Epithelial cell of prostate (primary cell): ENCODE measurements at regions not wholly inside any gene's neighbourhood (a gene's known extent, or its start where the extent isn't known, plus 50 kb on each side); places are given as distances from the start of the nearest gene placed in this dataset.

Experiments
- DNase-seq: peaks from one replicate; pipeline ENCODE4 v3.0.0-alpha.2; 2011; ENCODE audit warnings: low read depth, low spot score
- H3K27ac ChIP-seq: fragments of 450-650 bp; 2 replicates; pipeline ENCODE4 v1.5.1; 2017; ENCODE audit warnings: mild to moderate bottlenecking

GRCh38 chr7:46669028-46669427, 748.0 kb upstream of the IGFBP3 start:
- no peak overlapping the region for H3K27ac ChIP-seq
- DNase-seq, result no peak

DNA sequence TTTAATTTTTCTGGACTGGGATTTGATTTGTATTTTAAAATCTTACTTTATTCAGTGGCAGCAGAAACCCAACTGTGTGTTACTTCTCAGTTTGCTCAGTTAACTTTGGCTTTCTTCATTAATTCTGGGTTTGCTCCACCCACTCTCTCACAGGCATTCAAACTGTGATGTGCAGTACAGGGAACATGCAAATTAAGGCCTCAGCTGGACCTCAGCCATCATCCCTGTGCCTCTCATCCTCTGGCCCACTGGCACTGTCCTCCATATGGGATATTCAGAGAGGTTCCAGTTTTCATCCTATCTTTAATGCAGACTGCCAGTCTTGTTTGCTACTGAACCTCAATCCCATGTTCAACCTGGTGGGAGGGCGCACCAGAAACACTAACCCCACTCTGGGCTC, 743.4 kb upstream of the IGFBP3 start:
- H3K27ac ChIP-seq, result no peak overlapping the region
- no peak for DNase-seq

DNA sequence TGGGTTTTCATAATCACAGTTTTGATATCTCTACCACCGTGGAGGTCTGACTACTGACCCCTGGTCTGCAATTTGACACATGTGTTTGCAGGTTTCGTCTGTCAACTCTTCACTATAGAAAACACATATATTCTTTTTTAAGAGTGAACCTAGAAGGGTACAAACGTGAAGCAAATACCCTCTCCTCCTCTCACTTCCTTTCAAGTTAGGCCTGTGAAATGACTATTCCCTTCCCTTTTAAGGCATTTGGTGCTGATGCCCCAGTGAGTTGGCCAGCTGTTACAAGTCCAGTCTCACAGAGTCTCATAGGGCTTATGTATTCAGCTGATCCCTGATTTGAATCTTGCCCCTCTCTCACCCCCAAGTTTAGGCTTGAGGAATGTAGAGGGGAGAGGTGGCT, 742.0 kb upstream of the IGFBP3 start:
- DNase-seq, result no peak
- H3K27ac ChIP-seq, result no peak overlapping the region

- no peak overlapping the region for H3K27ac ChIP-seq
- no peak for DNase-seq
These were observed 740.4 kb upstream of the IGFBP3 start for GRCh38 chr7:46661431-46661830.

DNA sequence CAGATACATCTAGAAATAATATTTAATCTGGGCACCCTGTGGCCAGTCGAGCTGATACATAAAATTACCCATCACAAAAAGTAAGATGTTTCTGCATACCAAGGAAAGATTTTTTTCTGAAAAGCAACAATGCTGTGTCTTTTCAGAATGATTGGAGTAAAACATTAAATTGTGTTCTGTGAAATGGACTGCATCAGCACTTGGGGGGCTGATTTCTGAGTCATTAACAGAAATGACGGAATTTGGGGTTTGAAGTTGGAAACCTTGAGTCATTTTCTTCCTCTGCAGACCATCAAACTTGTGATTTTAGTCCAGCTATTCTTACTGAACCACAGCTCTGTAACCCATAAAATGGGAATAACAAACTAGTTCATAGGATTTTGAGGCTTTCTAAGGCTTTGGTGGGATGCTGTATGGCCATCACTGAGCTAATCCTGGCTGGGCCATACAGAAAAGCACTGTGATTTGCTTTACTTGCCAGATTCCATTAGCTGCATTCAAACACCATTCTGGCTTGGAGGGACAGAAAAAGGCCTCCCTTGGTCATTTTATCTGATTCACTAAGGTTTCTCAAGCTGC, 739.4 kb upstream of the IGFBP3 start:
- DNase-seq, result no peak
- H3K27ac ChIP-seq, result no peak overlapping the region

DNA sequence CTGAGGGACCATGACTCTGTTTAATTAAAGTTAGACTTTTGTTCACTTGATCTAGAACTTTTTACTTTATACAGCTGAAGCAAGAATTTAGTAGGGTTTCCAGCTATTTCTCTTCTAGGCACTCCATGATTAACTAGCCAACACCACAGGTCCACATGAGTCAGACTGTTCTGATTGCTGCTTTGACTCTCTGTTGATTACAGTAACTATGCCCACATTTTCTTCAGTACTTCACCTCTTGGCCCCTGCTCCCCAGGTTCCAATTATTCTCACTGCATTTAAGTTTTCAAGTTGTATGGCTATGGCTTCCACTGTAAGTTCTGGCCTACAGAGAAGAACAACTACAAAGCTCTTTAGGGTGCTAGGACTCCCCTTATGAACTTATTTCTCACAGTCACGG, 737.2 kb upstream of the IGFBP3 start:
- DNase-seq, result no peak
- no peak overlapping the region for H3K27ac ChIP-seq

GRCh38 chr7:46654546-46655443, 733.7 kb upstream of the IGFBP3 start:
- peak; percentile 62 for DNase-seq

DNA sequence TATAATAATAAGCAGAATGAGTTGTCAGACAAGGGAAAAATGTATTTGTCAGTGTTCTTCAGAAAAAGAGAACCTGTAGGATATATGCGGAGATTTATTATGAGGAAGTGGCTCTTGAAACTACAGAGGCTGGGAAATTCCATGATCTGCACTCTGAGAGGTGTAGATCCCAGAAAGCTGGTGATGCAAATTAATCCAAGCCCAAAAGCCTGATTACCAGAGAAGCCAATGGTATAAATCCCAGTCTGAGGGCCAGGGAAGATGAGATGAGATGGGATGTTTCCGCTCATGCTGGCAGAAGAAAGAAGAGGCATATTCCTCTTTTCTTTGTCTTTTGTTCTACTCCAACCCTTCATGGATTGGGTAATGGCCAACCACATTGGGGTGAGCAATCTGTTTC, 732.8 kb upstream of the IGFBP3 start:
- DNase-seq, result no peak
- H3K27ac ChIP-seq, result peak overlapping the region; percentile 62

More at GRCh38 chr7:46654546-46655443, 733.7 kb upstream of the IGFBP3 start:
- H3K27ac ChIP-seq, result peak overlapping the region; percentile 62

- peak overlapping the region; percentile 97 for H3K27ac ChIP-seq
- peak; percentile 18 for DNase-seq
These were observed 731.2 kb upstream of the IGFBP3 start for GRCh38 chr7:46652317-46652716.

- peak overlapping the region; percentile 97 for H3K27ac ChIP-seq
- peak; percentile 99 for DNase-seq
These were observed 730.6 kb upstream of the IGFBP3 start for GRCh38 chr7:46651561-46652088.

DNA sequence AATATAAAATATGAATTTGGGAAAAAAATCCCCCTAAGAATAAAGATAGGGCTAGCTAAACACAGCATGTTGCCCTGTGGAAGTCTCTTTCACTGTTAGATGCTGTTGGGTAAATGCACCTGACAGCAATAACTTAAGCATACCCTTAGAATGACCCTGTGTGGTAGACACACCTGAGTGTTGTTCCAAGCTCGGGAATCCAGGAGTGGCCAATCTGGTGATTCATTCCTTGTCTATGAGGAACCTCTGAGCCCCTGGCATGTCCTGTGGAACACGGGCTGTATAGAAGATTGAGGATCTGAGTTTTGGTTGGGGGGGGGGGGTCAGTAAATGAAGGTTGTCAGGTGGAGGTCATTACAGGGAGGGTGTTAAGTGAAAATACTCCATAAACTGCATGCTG, 730.0 kb upstream of the IGFBP3 start:
- peak overlapping the region; percentile 97 for H3K27ac ChIP-seq

DNA sequence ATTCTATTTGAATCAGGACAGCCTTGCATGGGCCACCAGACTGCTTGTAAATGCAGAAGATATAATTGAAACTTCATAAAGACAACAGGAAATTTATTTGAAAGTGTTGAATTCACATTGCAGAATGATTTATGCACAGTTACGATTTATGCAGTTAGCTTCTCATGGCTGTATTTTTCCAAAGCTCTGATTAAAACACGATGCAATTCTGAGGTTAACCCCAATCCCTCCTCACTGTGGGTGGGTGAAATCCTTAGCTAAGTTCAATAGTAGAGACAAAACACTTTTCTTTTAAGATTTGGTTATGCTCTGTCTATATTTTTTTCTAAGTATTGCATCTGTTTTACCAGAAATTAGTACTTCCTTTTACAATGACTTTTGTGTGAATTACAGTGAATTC, 728.8 kb upstream of the IGFBP3 start:
- H3K27ac ChIP-seq, result no peak overlapping the region
- DNase-seq, result no peak

More for the DNA sequence above, 730.0 kb upstream of the IGFBP3 start:
- DNase-seq, result peak; percentile 99

DNA sequence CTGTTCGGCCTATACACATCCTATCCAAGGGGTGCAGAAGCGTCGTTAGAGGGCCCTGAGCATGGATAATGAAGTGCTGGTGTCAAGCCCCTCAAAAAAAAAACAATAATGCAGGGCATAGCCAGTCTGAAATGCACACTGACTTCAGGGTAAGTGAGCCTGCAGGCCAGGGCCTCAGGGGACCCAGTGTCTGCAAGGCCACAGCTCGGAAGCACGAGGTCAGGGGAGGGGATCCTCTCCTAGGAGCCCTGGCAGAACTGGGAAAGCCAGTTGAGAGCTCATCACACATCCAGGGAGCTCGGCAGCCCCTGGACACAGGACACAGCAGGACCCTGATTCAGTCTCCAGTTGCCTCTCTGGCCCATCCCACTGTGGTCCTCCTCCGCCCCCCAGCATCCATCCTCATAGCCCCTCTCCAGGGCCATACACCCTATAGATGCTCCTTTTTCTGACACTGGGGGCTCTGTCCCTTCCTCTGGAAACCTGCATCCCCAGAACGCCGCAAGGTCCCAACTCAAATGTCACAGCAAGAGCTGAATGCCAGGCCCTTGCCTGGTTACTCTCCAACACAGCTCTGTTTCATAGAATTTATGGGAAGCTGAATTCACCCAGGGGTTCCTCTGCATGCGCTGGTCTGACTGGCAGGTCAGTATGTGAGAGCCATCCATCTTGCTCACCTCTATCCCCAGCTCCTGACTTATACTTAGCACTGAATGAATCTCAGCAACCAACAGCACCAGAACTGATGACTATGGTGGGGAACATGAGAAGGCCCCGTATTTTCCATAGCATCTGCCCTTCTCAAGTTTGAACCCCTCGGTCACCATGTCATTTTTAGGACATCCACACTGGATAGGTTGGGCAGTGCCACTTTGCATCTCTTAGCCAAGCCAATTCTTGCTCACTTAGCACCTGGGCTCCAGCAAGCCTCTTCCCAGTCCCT, 717.0 kb upstream of the IGFBP3 start:
- DNase-seq, result no peak
- H3K27ac ChIP-seq, result no peak overlapping the region

GRCh38 chr7:46636022-46636421, 715.0 kb upstream of the IGFBP3 start:
- DNase-seq, result no peak
- H3K27ac ChIP-seq, result no peak overlapping the region

- H3K27ac ChIP-seq, result no peak overlapping the region
- no peak for DNase-seq
These were observed 712.7 kb upstream of the IGFBP3 start for GRCh38 chr7:46633630-46634240.

DNA sequence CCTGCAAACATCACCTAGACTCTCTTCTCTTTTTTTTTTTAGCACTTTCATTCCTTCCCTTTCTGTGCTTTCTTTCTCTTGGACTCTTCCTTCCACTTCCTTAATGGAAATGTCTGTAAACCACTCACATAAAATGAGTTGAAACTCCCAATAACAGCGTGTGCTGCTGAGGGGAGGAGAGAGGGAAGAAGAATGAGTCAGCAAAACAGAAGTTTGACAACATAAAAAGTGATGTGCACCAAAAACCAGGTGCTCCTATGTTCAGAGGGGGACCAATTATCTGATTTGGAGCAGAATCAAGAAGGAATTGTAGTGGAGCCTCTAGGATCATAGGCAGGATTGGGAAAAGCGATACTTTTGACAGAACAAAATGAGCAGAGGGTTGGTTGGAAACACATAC, 712.1 kb upstream of the IGFBP3 start:
- DNase-seq, result no peak
- H3K27ac ChIP-seq, result no peak overlapping the region

- H3K27ac ChIP-seq, result no peak overlapping the region
- DNase-seq, result no peak
These were observed 709.0 kb upstream of the IGFBP3 start for GRCh38 chr7:46630031-46630430.

DNA sequence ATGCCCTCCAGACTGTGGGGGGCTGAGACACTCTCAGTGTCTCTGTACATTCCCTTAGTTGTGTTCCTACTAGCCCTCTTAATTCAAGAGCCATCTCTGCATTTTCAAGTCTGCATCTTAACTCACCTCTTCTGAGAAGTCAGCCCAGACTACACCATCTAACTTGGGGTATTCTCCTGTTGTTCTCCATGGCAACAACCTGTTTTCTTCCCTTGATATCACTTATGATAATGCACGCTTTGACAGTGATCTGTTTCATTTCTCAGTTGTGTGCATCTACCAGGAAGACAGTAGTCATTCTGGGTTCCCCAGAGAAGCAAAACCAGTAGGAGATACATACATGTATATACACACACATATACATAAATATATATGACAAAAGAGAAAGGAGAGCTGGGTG, 707.3 kb upstream of the IGFBP3 start:
- no peak for DNase-seq
- H3K27ac ChIP-seq, result no peak overlapping the region

GRCh38 chr7:46626691-46627310, 705.7 kb upstream of the IGFBP3 start:
- DNase-seq, result no peak
- H3K27ac ChIP-seq, result no peak overlapping the region

DNA sequence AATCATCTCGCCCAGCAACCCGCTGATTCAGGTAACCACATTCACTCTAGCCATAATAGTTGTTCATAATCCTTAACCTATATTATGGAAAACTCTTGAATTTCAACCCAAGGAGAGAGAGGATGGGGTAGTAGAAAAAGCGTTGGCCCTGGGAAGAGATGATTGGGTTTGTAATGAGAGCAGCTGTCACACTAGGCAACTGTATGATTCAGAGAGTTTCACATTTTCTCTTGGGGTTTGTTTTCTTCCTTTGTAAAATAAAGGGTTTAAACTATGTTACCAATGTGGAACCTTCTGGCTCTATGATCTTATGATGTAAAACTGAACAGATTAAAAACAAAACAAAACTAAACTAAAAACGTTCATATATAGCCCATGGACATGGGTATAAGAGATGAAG, 705.2 kb upstream of the IGFBP3 start:
- H3K27ac ChIP-seq, result no peak overlapping the region
- no peak for DNase-seq
